Endothelial cell of umbilical vein (primary cell): ENCODE measurements at regions not wholly inside any gene's neighbourhood (a gene's known extent, or its start where the extent isn't known, plus 50 kb on each side); places are given as distances from the start of the nearest gene placed in this dataset.
A peak's percentile ranks its signal among the peaks of the same experiment; 100 is the strongest.

Experiments used
- BruUV-seq: library from RNA; stranded (reverse); fragments of 400-500 nt; replicated peaks from 2 replicates; lab custom pipeline; 2021; lab: Mats Ljungman, UMichigan
- CTCF ChIA-PET: fragments of 300-600, 350-600 bp; sonication (Branson Sonifier 250); formaldehyde crosslinking; loops from one replicate; lab custom pipeline; 2021; ENCODE audit warnings: antibody characterized with exemption, inconsistent platforms; lab: Charles Lee
- POLR2A ChIA-PET: fragments of 300-600, 350-600 bp; sonication (Branson Sonifier 250); formaldehyde crosslinking; loops from one replicate; lab custom pipeline; 2021; ENCODE audit warnings: antibody characterized with exemption, inconsistent platforms; lab: Charles Lee
- DNase-seq: peaks from one replicate; pipeline ENCODE4 v3.0.0-alpha.2; 2011; ENCODE audit warnings: low read depth, low spot score
- FAIRE-seq: peaks from 2 replicates; lab custom pipeline; 2011; peaks lifted over from hg19 to GRCh38; lab: Jason Lieb, UNC
- H2AFZ ChIP-seq: 2 replicates; pipeline ENCODE4 v1.6.0; 2012; ENCODE audit warnings: low read depth, low read length, control low read depth, inconsistent platforms
- H3K27ac ChIP-seq: 2 replicates; pipeline ENCODE4 v1.5.1; 2011; ENCODE audit warnings: low read depth, mild to moderate bottlenecking, control low read depth, low read length, moderate library complexity; ENCODE audit not compliant: insufficient read depth
- H3K27me3 ChIP-seq, 2 experiments: 2 replicates each; pipeline versions ENCODE4 v1.6.0 to v1.6.1; 2011; ENCODE audit warnings: low read length in 2 of 2, mixed read lengths in 1 of 2; ENCODE audit not compliant: control insufficient read depth in 2 of 2, insufficient read depth in 2 of 2
- H3K36me3 ChIP-seq, 2 experiments: 2 replicates in 1 of 2; 3 replicates in 1 of 2; pipeline ENCODE4 v1.5.1; 2011; ENCODE audit warnings: low read length in 2 of 2, mild to moderate bottlenecking in 1 of 2, moderate library complexity in 1 of 2; ENCODE audit not compliant: control insufficient read depth in 2 of 2, insufficient read depth in 2 of 2; ENCODE audit errors: extremely low read depth in 1 of 2
- H3K4me1 ChIP-seq: 3 replicates; pipeline ENCODE4 v1.5.1; 2011; ENCODE audit warnings: mild to moderate bottlenecking, low read length; ENCODE audit not compliant: control insufficient read depth, insufficient read depth; ENCODE audit errors: extremely low read depth
- H3K4me2 ChIP-seq: 2 replicates; pipeline ENCODE4 v1.6.1; 2011; ENCODE audit warnings: low read length, control low read depth, mixed read lengths; ENCODE audit not compliant: insufficient read depth
- H3K4me3 ChIP-seq, 3 experiments: fragments of 200-600 bp in 1 of 3; sonication (generic), shearing (Covaris generic) in 1 of 3; replicated peaks in 1 of 3; 2 replicates each; pipeline ENCODE4 v1.5.1; 2011 to 2016; ENCODE audit warnings: control low read depth in 3 of 3, low read length in 3 of 3, mild to moderate bottlenecking in 2 of 3, inconsistent platforms in 1 of 3, low read depth in 1 of 3, moderate library complexity in 1 of 3; ENCODE audit not compliant: insufficient read depth in 1 of 3
- H3K79me2 ChIP-seq: 2 replicates; pipeline ENCODE4 v1.6.0; 2012; ENCODE audit warnings: low read length, inconsistent platforms; ENCODE audit not compliant: control insufficient read depth, insufficient read depth
- H3K9ac ChIP-seq: replicated peaks from 2 replicates; pipeline ENCODE3; 2011; ENCODE audit warnings: low read length, control low read depth; ENCODE audit not compliant: insufficient read depth; ENCODE audit errors: extremely low read depth
- H3K9me1 ChIP-seq: replicated peaks from 3 replicates; pipeline ENCODE4 v1.6.0; 2011; ENCODE audit warnings: mild to moderate bottlenecking, low read length; ENCODE audit not compliant: control insufficient read depth, insufficient read depth; ENCODE audit errors: extremely low read depth
- H3K9me3 ChIP-seq: replicated peaks from 2 replicates; pipeline ENCODE4 v1.5.1; 2012; ENCODE audit warnings: low read length, inconsistent platforms; ENCODE audit not compliant: control insufficient read depth, insufficient read depth
- H4K20me1 ChIP-seq: replicated peaks from 2 replicates; pipeline ENCODE3; 2011; ENCODE audit warnings: mild to moderate bottlenecking, low read length; ENCODE audit not compliant: control insufficient read depth, insufficient read depth; ENCODE audit errors: extremely low read depth
- EZH2 ChIP-seq: IDR thresholded peaks from 2 replicates; pipeline ENCODE4 v1.6.1; 2012; ENCODE audit warnings: borderline replicate concordance, low read depth, mild to moderate bottlenecking, moderate library complexity, low read length, inconsistent platforms; ENCODE audit not compliant: severe bottlenecking
- FOS ChIP-seq: IDR thresholded peaks from 2 replicates; pipeline ENCODE4 v1.6.1; 2011; ENCODE audit warnings: mild to moderate bottlenecking, low read length, moderate library complexity, borderline replicate concordance; ENCODE audit not compliant: insufficient read depth
- GATA2 ChIP-seq: IDR thresholded peaks from 2 replicates; pipeline ENCODE4 v1.7.0; 2011; ENCODE audit warnings: low read depth, mild to moderate bottlenecking, moderate library complexity, mixed read lengths, low read length; ENCODE audit not compliant: insufficient read length, insufficient read depth
- JUN ChIP-seq: IDR thresholded peaks from 2 replicates; pipeline ENCODE4 v1.6.1; 2011; ENCODE audit warnings: borderline replicate concordance, low read depth; ENCODE audit not compliant: insufficient read length, insufficient read depth
- MYC ChIP-seq: IDR thresholded peaks from one replicate; pipeline ENCODE4 v1.6.1; 2011; ENCODE audit warnings: mild to moderate bottlenecking, low read depth, low read length
- POLR2A ChIP-seq: IDR thresholded peaks from 2 replicates; pipeline ENCODE4 v1.6.1; 2012; ENCODE audit warnings: low read depth, mild to moderate bottlenecking, control low read depth, low read length
- POLR2AphosphoS5 ChIP-seq: IDR thresholded peaks from 2 replicates; pipeline ENCODE4 v1.6.1; 2012; ENCODE audit warnings: low read depth, mild to moderate bottlenecking, control low read depth, low read length, moderate library complexity; ENCODE audit not compliant: insufficient read depth
- dilution Hi-C: fragments of 300-500 bp; cut with MboI; formaldehyde crosslinking; loops from one replicate; pipeline ENCODE4 v1.15.0; 2019; ENCODE audit warnings: low sequenced_read_pairs; ENCODE audit not compliant: extremely low pct_ligation_motif_present
- intact Hi-C: fragments of 100-400 bp; cut with micrococcal nuclease; formaldehyde crosslinking; loops from one replicate; pipeline ENCODE4 v1.10.0; 2022
- TF ChIP-seq, protein P1 (sequence below): IDR thresholded peaks from 2 replicates; pipeline ENCODE4 v1.6.1; 2011; ENCODE audit not compliant: insufficient read depth, insufficient read length
- TF ChIP-seq, protein P2 (sequence below), 2 donors: IDR thresholded peaks; 1 replicate in 1 of 2; 2 replicates in 1 of 2; pipeline ENCODE4 v1.5.1; 2011; ENCODE audit warnings: low read length in 2 of 2, mild to moderate bottlenecking in 2 of 2, moderate library complexity in 2 of 2, control low read depth in 1 of 2, inconsistent platforms in 1 of 2, low read depth in 1 of 2; ENCODE audit not compliant: insufficient read depth in 1 of 2; ENCODE audit errors: extremely low read depth in 1 of 2

DNA sequence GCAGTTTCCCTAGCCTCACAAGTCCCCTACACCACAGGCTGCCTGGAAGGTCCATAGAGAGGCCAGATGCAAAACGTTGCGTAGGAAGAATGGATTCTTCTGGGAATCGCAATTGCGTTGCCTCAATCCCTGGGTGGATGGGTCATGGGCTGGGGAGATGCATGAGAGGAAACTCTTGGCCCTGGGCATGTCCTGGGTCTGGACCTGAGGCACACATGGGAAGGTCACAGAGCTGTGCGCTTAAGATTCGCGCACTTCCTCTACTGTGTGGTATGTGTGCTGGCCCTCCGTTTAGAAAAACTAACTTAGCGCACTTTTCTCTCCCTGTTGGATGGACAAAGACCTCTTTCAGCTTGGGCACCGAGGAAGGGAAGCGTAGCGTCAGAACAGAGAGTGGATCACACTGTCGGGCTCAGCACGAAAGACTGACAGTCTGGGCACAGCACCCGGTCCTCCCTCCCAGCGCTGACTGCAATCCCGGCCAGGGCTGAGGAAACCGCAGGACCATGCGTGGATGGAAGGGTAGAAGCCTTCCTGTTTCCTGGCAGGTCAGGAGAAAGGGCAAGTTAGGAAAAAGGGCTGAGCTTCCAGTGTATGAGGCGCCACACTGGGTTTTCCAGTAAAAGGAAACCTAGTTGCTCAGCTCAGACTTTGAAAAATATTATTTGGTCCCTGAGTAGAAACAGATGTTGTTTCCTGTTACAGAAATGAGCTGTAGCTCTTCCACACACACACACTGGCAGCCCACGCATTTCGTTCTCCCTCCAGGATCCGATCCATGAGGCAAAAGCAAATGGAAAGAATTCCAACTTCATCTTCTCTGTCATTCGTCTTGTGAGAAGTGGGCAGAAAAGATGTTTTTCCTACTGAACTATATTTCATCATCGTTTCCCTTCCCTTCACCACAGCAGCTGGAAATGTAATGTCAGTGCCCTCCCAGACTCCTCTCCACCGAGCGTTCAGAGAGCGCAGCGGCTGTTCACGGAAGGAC is 86.0 kb downstream of the ING1 start:
- Histone ChIP-seq H2AFZ (peak overlapping the region; percentile 22), H3K36me3 (no peaks in the 10 kb centered on the region), H4K20me1 (no peaks in the 10 kb centered on the region), H3K9ac (no peak overlapping the region), H3K27me3 (peaks cover 0 to 3% of the 10 kb centered on the region in 2 experiments), H3K4me1 (peaks cover 12% of the 10 kb centered on the region), H3K4me3 (no peak overlapping the region), H3K79me2 (no peaks in the 10 kb centered on the region), H3K9me1 (no peaks in the 10 kb centered on the region), H3K4me2 (peak overlapping the region; percentile 27), H3K9me3 (no peaks in the 10 kb centered on the region), H3K27ac (no peak overlapping the region)
- TF ChIP-seq GATA2 (no peak), EZH2 (no peak), POLR2AphosphoS5 (no peak), MYC (no peak), FOS (no peak), JUN (no peak), POLR2A (no peak)
- TF ChIP-seq, protein P1, sequence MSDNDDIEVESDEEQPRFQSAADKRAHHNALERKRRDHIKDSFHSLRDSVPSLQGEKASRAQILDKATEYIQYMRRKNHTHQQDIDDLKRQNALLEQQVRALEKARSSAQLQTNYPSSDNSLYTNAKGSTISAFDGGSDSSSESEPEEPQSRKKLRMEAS = no peak
- TF ChIP-seq, protein P2, sequence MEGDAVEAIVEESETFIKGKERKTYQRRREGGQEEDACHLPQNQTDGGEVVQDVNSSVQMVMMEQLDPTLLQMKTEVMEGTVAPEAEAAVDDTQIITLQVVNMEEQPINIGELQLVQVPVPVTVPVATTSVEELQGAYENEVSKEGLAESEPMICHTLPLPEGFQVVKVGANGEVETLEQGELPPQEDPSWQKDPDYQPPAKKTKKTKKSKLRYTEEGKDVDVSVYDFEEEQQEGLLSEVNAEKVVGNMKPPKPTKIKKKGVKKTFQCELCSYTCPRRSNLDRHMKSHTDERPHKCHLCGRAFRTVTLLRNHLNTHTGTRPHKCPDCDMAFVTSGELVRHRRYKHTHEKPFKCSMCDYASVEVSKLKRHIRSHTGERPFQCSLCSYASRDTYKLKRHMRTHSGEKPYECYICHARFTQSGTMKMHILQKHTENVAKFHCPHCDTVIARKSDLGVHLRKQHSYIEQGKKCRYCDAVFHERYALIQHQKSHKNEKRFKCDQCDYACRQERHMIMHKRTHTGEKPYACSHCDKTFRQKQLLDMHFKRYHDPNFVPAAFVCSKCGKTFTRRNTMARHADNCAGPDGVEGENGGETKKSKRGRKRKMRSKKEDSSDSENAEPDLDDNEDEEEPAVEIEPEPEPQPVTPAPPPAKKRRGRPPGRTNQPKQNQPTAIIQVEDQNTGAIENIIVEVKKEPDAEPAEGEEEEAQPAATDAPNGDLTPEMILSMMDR (IDR thresholded peaks at IDR 0.05; ENCODE audit: extremely low read depth in 1 of 2, insufficient read depth in 1 of 2, low read depth in 1 of 2, low read length in 2 of 2) = no peak
- dilution Hi-C loops (no loop called here), intact Hi-C loops (no loop called here)
- no TSS peak for BruUV-seq
- ChIA-PET CTCF (interaction anchor here (1.2 to 1.5 kb wide), 4 partner anchors 10 to 148 kb away, joined by 3 to 6 read pairs (median 4); no protein-coding TSS in a partner anchor), POLR2A (interaction anchor here (0.5 to 0.9 kb wide), 3 partner anchors 11 to 195 kb away, joined by 3 read pairs; no protein-coding TSS in a partner anchor)
- DNase-seq (peak; percentile 24), FAIRE-seq (peak; percentile 69)
